Activated CD4-positive, alpha-beta T cell treated with anti-CD3 and anti-CD28 coated beads, Interleukin-2, amount 50 U/mL, for 1 hour (primary cell): ENCODE measurements at regions not wholly inside any gene's neighbourhood (a gene's known extent, or its start where the extent isn't known, plus 50 kb on each side); places are given as distances from the start of the nearest gene placed in this dataset.
"Not testable (repeated sequence)": the region's sequence is repeated elsewhere in the genome, so short reads cannot be mapped to it uniquely, and the experiment has no call there.

Experiments
- DNase-seq: peaks from one replicate; pipeline ENCODE4 v3.0.0-alpha.2; 2020

DNA sequence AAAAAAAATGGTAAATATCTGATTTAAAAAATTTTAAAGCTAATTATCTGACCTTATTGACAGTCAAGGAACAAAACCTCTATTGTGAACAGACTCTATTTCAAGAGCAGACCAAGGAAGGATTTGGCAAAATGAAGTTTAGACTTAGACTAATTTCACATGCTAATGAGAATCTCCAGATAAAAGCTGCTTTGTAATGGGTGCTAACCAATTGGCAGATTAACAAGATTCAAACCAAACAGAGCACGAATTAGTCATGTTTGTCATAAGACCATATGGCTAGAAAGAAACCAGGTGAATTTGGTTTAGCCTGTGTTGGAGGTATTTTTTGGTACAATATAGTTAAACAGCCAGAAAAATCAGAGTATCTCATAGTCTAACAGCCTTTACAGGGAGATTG is 429.1 kb upstream of the NFE2L3 start:
- no peak for DNase-seq

DNA sequence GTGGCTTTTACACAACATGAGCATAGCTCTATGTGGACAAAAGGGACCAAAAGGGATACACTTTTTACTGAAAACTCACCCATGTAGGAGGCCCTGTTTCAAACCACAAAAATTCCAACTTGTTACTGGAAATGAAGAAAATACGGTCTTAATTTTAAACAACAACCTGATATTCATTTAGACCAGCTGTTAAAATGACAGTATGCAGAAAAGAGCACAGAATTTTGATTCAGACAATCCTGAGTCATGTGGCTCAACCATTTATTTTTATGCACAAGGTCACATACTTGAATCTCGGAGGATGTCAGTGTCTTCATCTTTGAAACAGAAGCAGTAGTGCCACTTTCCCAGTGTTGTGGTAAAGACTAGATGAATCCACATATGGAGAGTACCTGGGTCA is 426.5 kb upstream of the NFE2L3 start:
- no peak for DNase-seq

DNA sequence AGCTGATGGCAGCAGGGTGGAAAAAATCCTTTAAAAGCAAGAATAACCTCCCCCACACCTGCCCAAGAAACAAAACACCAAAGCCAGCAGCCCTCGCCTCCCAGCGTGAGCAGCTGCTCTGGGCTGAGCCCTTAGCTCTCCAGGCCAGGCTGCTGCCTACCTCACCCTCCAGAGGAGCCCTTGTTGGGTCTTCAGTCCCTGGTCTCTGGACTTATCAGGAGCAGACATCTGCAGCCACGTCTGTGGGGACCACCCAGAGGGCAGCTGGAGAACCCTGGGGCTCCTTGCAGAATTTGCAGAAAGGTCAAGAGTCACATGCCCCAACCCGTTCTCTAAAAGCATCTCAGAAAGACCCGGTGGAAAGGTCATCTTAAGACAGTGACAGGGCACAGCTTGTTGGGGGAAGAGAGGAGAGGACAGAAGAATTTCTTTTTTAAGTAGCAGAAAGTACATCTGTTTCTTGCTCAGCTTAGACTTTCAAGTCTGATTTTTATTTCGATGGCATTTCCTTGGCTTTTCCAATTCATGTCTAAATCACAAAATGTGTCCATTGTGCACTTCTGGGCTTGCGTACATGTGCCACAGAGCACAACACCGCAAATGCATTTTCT is 425.7 kb upstream of the NFE2L3 start:
- DNase-seq, result no peak

DNA sequence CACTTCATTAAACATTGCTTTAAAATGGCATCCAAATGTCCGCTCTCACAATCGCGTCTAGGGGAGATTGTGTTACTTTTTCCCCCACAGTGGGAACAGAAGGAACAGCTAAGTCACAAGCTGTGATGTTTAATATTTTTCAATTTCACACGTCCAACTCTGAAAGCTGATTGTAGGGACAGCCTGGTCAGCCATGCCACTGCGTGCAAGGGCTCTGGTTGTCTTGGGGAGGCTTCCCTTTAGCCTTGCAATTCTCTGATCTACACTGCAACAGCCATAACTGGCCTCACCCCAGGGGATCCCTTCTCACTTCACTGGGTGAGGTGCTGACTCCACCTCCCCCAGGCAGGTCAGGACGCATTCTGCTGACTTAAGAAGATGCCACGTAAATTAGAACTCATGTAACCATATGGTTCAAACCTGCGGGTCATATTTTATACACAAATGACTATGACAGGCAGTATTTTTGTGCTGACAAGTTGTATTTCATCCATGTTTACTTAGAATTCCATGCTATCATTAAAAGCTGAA is 425.2 kb upstream of the NFE2L3 start:
- DNase-seq, result no peak

DNA sequence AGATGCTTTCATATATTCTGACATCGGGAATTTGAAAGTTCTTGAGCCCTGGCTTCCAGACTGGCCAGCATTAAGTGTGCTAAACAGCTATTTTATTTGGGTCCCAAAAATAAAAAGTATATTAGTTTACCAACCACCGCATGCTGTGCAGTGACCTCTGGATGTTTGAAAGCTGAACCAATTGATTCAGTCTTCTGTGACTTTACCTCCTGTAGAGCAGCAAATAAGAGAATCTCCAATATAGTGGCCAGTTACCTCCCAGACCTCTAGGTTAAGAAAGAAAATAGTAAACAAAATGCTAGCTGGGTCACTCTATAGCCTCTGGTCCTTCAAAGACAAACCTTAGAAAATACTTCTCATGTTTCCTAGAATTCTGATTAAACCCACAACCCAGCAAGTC is 424.6 kb upstream of the NFE2L3 start:
- no peak for DNase-seq

DNA sequence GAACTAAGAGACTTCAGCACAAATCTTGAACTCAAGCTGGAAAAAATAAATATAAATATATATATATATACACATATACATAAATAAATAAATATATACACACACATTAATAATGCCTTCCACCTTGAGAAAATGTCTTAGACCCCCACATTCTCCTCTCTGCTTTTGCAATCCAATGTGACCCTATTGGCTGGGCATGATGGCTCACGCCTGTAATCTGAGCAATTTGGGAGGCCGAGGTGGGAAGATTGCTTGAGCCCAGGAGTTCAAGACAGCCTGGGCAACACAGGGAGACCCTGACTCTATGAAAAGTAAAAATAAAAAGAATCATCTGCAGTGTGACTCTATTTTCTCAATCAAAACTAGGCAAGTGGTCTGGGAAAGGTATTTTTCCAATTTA is 424.1 kb upstream of the NFE2L3 start:
- DNase-seq, result no peak

DNA sequence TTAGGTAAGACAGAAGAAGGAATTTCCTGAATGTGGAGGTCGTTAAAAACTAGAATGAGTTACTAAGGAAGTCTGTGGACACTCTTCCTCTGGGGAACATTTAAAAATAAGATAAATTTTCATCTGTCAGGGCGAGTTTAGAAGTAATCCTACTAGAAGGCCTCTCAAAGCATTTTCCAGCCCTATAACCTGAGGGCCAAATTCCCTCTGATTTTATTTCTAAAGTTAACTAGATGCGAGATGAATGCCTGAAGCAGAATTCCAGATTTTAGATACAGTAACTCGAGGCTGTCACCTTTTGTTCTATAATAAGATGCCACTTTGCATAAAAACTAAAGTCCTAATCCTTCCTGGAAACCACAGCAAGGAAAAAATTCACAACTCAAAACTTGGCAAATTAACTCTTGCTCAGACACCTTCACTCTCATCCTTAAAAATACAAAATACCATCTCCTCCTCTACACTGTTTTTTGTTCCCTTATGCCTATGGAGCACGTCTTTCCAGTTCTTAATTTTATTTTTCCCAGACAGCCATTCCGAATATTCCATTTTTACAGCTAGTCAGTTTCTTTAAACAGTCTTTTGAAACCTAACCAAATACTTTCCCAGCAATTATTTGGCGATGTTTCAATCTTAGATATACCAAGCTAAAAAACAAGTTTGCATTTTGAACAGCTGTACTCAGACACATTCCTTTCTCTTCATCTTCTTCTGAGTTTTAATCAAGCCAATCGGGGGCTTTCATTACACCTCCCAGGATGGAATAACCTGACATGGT is 420.7 kb upstream of the NFE2L3 start:
- DNase-seq, result no peak

DNA sequence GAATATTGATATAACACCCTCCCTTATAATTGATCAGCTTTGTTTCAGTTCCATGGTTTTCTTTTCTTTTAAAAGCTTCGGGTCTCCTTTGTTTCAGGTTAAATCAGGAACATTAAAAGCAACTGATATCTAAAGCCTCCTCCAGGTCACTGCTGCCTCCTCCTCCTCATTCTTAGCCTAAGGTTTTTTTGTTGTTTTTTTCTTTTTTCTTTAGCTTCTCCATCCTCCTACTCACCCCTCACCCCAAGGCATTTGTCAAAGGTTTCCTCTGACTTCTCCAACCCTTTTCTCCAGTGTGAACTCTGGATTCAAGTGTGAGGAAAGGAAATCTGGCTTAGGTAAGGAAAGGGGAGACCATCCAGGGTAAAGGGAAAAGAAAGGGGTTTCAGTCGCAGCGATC is 420.2 kb upstream of the NFE2L3 start:
- no peak for DNase-seq

DNA sequence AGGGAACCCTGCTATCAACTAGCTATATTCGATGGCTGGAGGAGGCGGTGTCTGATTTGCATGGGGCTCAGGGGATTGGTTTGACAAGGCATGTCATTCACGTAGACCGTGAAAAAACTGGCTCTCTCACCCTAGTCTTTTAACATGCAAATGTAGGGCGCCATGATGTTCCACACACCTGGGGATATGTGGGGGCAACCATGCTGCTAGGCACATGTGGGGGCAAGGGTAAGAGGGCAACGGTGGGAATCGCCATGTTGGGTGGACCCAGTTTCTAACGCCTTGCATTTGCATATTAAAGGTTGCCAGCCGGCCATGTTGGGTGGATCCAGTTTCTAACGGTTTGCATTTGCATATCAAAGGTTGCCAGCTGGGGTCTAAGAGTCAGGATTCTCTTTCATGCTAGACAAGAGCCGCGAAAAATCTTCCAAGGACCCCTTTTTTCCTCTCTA is 419.2 kb upstream of the NFE2L3 start:
- DNase-seq, result no peak

DNA sequence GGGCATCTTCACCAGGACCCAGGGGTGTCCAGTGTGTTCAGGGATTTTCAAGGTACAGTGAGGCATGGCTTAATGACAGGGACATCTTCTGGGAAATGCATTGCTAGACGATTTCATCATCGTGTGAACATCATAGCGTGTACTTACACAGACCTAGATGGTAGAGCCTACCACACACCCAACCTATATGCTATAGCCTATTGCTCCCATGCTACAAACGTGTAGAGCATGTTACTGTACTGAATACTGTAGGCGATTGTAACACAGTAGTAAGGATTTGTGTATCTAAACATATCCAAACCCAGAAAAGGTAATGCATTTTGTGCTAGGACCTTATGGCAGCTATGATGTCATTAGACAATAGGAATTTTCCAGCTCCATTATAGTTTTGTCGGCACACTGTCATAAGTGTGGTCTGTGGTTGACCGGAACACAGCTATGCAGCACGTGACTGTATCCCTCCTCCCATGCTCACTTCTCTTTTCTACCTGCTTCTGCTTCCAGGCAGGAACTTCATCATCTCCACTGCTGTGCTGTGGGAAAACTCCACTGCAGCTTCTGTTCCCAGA is 416.2 kb upstream of the NFE2L3 start:
- no peak for DNase-seq

DNA sequence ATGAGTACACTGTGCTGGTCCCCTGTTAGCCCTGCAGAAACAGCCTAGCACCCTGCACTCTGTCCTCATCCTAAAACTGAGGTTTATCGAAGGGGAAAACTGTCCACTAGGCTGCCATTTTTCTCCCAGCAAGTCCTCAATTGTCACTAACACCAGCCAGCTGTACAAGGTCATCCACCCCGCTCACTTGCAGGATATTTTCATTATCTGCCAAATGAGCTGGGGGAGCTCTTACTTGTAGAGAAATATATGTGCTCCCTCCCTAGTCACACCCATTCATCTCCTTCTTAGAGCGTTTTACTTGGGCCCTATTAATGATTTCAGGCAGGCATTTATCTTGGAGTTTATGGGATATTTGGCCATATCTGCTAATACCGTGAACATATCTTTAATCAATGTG is 413.5 kb upstream of the NFE2L3 start:
- DNase-seq, result no peak

DNA sequence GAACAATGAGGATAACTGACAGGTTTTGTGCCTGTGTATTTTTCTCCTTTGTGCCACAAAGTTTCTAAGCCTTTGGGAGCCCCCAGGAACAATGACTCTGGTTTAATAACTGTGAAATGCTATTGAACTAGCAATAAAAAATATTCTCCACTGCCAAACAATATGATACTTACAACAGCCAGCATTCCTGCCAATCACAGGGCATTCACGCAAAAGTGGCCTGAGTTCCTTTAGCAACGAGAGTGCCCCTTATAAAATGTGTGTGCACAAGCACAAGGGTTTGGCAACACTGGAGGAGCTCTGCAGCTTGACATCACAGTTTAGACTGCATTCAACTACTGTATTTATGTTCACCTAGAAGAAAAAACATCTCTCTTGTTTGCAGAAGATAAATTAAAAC is 412.9 kb upstream of the NFE2L3 start:
- DNase-seq, result no peak

DNA sequence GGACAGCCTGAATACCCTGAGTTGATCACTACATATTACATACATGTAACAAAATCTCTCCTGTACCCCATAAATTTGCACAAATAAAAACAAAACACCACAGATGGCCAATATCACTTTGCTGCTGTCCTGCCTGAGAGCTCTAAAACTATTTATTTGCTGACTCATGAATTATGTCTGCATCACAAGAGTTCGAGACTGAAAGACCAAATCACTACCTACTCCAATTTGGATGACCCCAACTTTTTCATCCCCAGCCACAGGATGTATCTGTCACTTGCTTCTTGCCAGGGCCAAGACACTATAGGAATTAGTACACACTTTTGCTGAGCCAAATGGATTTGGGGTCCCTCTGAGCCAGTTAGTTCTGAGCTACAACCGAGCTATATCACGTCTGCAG is 409.7 kb upstream of the NFE2L3 start:
- DNase-seq, result no peak

DNA sequence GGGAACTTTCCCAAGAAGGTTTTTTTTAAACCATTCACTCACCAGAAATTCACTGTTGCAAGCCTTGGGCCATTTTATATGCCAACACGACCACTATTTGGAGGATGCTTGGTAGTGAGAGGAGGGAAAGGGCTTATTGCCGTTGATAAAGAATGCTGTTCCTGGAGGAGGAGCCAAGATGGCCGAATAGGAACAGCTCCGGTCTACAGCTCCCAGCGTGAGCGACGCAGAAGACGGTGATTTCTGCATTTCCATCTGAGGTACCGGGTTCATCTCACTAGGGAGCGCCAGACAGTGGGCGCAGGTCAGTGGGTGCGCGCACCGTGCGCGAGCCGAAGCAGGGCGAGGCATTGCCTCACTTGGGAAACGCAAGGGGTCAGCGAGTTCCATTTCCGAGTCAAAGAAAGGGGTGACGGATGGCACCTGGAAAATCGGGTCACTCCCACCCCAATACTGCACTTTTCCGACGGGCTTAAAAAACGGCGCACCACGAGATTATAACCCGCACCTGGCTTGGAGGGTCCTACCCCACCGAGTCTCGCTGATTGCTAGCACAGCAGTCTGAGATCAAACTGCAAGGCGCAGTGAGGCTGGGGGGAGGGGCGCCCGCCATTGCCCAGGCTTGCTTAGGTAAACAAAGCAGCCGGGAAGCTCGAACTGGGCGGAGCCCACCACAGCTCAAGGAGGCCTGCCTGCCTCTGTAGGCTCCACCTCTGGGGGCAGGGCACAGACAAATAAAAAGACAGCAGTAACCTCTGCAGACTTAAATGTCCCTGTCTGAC is 408.1 kb upstream of the NFE2L3 start:
- not testable (repeated sequence) for DNase-seq

DNA sequence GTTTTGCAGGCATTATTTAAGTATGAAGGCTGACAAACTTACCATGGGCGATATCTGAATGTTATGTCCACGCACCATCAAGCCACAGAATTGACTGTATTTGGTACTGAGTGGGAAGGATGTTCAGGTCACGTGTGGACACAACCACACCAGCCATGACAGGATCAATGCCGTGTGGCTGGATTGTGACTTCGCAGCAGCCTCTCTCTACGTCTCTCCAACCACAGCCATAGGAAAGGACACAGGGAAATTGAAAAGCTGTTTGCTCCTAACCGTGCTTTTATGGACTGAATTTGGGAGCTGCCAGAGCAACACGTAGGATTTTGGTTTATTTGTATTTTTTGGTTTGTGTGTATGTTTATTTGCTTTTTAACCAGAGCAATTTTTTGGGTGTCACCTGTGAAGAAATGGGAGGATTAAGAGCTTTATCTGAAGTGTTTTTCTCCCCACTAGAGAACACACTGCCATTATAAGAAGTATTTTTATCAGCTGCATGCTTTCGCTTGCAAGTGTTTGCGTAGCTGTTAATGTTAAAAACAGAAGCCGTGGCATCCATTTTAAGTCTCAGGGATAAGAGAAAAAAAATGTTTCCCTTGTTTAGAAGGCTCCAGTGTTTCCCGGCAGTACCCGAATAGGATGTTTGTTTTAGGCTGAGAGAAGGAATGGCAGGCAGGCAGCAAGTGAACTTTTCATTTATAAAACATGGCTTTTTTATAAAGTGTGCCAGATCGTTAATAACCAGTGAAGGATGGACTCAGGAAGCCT is 401.1 kb upstream of the NFE2L3 start:
- no peak for DNase-seq

DNA sequence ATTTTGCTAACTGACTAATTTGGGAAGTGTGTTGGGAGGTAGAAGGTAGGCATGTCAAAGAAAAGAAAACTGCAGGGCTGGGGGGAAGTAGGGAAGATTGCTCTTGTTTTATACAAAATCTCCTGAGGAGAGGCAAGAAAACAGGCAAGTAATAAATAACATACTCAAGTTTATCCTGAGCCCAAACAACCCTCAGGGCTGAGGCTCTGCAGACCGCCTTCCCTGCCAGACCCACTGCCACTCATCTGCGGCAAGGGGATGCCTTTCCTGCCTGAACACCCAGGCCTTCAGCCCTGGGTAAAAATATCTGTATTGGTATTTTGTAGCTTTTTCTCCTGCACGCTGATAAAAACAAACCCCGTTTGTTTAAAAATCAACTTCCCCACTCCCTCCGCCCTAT is 399.8 kb upstream of the NFE2L3 start:
- DNase-seq, result no peak

DNA sequence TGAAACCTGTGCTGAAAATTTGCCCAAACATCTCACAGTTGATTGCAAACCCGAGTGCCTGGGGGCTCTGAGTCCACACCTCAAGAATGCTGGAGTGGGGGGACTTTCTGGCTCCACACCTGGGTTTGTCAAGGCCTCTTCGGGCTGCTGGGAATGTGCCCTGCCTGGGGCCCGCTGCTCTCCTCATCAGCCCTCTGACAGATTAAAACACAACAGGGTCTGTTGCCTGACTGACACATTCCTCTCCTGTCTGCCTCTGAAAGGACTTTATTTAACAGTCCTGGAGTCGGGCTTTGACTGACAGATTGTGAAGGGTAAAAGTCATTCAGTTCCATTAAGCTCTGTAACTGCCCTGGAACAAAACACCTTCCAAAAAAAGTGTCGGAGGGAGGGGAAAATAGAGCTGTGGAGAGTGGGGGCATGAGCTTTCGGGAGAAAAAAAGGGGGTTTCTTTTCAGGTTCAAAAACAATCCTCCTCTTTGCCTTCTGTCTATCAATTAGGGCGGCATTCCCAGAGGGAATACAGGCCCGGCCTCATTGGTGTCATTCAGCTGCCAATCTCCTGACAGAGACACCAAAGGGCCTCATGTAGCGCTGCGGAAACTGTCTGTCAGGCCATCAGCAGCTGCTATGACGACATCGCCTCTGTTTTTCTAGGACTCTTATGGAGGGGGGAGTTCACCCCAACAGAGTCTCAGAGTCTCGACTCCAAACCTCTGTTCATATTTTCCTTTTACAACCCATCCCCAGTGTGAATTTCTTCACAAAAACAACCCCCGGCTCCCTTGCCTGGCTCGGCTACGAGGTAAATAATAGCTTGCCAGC is 398.8 kb upstream of the NFE2L3 start:
- DNase-seq, result no peak

DNA sequence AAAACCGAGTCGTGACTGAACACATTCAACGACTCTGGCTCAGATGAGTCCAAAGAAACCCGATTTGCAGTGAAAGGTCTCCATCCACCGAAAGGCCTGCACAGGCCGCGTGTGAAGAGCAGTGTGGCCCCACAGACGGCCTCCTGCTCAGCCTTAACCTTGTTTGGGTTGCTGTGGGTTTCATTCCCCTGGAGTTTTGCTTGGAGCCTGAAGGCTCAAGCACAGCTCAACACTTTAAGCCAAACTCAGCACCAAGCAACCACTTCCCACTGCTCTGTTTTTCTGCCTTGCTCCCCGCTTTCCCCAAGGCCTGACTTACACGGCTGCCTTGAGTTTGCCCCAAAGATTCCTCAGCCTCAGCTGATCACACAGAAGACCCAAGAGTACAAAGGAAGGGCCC is 398.2 kb upstream of the NFE2L3 start:
- DNase-seq, result no peak

DNA sequence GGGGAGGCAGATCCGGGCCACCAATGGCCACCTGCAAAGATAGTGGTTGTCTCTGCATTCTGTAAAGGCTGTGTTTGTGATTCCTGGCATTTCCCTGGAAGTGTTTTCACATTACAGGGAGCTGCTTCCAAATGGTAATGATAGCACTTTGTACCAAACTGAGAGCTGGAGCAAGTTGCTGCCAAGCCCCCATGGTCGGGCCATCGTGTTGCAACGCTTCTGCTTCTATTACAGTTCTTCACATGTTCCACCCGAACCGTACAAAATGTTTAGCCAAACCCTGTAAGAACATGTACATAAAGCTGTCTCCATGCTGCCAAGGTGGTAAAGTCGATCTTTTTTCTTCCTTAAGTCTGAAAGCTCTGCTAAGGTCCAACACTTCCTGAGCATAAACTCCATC is 397.7 kb upstream of the NFE2L3 start:
- DNase-seq, result no peak

DNA sequence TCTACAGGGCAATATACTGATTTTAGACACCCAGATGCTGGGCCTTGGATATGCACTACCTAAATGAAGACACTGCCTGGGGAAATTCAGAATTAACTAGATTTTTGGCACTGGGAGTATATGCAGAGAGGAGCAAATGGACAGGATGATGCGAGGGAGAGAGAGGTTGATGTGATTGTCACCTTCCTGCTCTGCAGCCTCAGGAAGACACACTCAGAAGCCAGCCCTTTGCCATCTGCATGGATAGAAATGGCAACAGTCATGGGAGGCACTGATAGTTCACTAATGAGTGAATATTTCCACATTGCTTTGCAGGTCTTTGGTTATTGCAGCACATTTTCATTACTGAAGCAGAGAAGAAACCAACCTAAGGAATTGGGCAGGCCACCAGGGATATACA is 397.2 kb upstream of the NFE2L3 start:
- DNase-seq, result no peak

DNA sequence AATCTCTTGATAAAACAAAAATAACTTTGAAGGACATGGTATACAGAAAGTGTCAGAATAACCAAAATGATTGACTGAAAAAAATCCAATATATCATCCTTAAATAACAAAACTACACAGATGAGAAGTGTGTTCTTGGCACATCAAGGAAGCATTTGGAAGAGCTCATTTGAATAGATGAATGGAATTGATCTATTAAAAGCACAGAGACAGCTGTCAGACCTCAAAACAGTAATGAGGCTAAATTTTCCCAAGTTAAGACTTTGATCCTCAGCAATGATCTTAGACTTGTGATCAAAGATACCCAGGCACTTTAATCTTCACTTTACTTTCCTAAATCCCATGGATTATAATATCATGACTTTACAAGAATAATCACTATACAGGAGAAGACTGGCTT is 395.4 kb upstream of the NFE2L3 start:
- DNase-seq, result no peak

DNA sequence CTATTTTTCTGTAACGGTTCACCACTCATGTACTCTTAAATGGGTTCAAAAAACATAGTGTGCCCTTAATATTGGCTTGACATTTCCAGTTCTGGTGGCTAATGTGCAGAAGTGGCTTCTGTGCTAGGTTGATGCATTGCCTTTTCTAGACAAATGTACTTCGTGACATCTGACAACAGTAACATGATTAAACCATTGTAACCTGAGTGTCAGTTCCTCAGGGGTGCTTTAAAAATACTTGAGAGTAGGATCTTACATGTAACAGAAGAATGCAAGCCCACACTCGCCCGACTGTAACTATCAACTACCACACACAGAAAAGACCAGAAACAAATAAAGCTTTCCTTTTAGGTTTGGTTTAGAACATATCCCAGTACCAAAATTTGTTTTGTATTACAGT is 393.4 kb upstream of the NFE2L3 start:
- no peak for DNase-seq
